ENCODE measurements at regions not wholly inside any gene's neighbourhood (a gene's known extent, or its start where the extent isn't known, plus 50 kb on each side); places are given as distances from the start of the nearest gene placed in this dataset.

GRCh38 chr11:81345609-81346008, 1388.1 kb downstream of the FAM181B start:
- DNase-seq (ENCODE audit: low read depth) = no peak
- H3K4me3 ChIP-seq (ENCODE audit: low read length) = no peak overlapping the region
- TF ChIP-seq CTCF (conservative IDR thresholded peaks at IDR 0.05; ENCODE audit: low read length) = no peak

GRCh38 chr11:81342966-81343365, 1390.7 kb downstream of the FAM181B start:
- no peak for TF ChIP-seq CTCF (conservative IDR thresholded peaks at IDR 0.05; ENCODE audit: low read length)
- no peak for DNase-seq (ENCODE audit: low read depth)
- H3K4me3 ChIP-seq (ENCODE audit: low read length) = no peak overlapping the region

- no peak for TF ChIP-seq CTCF (conservative IDR thresholded peaks at IDR 0.05; ENCODE audit: low read length)
- no peak overlapping the region for H3K4me3 ChIP-seq (ENCODE audit: low read length)
- DNase-seq (ENCODE audit: low read depth) = no peak
These were observed 1393.4 kb downstream of the FAM181B start for GRCh38 chr11:81340225-81340624.

GRCh38 chr11:81339521-81339920, 1394.1 kb downstream of the FAM181B start:
- H3K4me3 ChIP-seq (ENCODE audit: low read length) = no peak overlapping the region
- no peak for DNase-seq (ENCODE audit: low read depth)
- TF ChIP-seq CTCF (conservative IDR thresholded peaks at IDR 0.05; ENCODE audit: low read length) = no peak

- H3K4me3 ChIP-seq (ENCODE audit: low read length) = no peak overlapping the region
- TF ChIP-seq CTCF (conservative IDR thresholded peaks at IDR 0.05; ENCODE audit: low read length) = no peak
- DNase-seq (ENCODE audit: low read depth) = no peak
These were observed 1395.9 kb downstream of the FAM181B start for GRCh38 chr11:81337756-81338155.

- no peak overlapping the region for H3K4me3 ChIP-seq (ENCODE audit: low read length)
- no peak for DNase-seq (ENCODE audit: low read depth)
- TF ChIP-seq CTCF (conservative IDR thresholded peaks at IDR 0.05; ENCODE audit: low read length) = no peak
These were observed 1401.4 kb downstream of the FAM181B start for GRCh38 chr11:81332276-81332675.

- H3K4me3 ChIP-seq (ENCODE audit: low read length) = no peak overlapping the region
- TF ChIP-seq CTCF (conservative IDR thresholded peaks at IDR 0.05; ENCODE audit: low read length) = no peak
- DNase-seq (ENCODE audit: low read depth) = no peak
These were observed 1401.9 kb downstream of the FAM181B start for GRCh38 chr11:81331611-81332235.
